Embryonic facial prominence (tissue), 1 donor: ENCODE measurements at regions not wholly inside any gene's neighbourhood (a gene's known extent, or its start where the extent isn't known, plus 50 kb on each side); places are given as distances from the start of the nearest gene placed in this dataset.
"Not testable (repeated sequence)": the region's sequence is repeated elsewhere in the genome, so short reads cannot be mapped to it uniquely, and the experiment has no call there.

Experiments used
- DNase-seq: peaks from one replicate; pipeline ENCODE4 v3.0.0-alpha.2; 2016; ENCODE audit errors: extremely low spot score

DNA sequence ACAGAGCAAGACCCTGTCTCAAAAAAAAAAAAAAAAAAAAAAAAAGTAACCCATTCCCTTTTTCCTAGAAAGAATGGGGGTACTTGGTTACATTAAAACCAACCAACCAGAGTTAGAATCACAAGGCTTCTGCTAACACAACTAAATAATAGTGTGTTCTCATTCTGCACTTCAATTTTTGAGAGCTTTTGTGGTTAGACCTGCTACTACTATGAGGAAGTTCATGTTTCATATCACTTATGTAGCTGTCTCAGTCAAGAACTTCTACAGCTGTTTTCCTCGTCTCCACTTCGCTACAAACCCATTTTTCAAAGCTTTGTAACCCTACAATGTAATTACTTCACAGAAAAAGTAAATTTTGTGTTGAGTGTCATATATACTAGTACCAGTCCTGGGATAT lies 58.3 kb downstream of the PDHA2 start:
- no peak for DNase-seq

DNA sequence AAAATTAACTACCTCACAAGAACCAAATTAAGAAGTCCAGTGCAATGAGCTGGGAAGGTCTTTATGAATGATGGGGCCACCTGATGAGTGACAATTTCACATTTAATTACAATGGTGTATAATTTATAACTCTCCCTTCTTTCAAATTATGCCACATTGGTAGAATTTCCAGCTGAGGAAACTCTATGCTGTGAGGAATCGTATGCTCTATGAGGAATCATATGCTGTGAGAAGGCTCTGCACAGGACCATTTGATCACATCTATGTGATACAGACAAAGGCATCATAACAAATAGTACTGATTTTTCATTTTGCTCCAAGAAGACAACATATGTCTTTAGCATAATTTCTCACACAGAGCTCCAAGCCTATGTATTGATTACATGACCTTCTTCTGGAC lies 69.3 kb downstream of the PDHA2 start:
- DNase-seq, result no peak

DNA sequence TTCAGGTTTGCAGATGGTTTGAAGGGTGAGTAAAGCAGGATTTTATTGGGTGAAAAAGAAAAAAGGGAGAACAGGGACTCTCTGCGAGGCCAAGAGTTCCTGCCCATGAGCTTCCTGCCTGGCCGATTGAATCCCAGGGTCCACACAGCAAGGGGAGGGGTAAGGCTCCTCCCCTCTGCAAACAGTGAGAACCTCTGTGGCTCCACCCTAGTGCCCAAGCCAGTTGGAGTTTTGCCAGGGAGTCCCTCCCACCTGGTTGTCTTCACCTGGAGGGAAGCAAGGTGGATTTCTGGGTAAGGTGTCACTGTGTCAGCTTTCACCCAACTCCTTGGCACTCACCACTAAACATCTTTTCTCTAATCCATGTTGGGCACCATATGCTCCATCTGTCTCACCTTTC lies 70.9 kb downstream of the PDHA2 start:
- no peak for DNase-seq

DNA sequence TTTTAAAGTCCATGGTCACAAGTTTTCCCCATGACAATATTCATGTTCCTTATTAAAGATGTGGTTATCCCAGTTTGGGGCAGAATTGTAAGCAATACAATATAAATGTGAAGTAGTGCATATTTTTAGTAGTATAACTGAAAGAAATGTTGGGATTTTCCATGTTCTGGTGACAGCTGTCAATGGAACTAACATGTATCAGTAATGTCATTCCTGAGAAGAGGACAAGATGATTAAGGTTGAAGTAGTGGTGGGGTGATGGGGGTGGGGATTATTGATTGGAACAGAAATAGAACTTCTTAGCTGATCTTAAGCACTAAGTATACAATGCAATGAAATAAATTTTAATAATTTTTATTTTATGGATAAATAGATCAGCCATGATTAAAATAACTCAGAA lies 81.6 kb downstream of the PDHA2 start:
- DNase-seq, result no peak

DNA sequence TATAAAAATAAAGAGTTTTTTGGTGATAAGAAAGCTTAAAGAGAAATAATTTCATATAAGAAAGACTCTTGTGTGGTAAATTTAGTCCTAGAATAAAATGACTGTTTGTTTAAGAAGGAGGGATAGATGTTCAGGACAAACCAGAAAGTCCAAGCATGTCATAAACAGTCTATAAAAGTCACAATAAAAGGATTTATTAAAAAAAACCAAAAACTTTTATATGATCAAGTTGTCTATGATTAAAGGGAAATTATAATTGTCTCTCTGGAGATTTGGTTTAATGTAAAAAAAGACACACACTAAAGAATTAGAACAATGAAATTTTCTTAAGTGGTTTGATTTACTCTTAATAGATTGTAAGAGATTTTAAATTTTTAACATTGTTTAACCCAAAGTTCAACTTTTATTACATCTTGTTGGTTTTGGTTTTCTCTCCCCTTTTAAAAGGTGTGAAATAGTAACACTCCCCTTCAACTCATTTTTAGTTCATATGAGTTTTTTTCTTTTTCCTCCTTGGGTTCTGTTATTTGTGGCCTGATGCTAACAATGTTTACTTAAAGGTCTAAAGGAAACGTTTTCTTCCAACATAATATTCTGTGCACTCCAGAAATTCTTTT lies 89.7 kb downstream of the PDHA2 start:
- DNase-seq, result no peak

DNA sequence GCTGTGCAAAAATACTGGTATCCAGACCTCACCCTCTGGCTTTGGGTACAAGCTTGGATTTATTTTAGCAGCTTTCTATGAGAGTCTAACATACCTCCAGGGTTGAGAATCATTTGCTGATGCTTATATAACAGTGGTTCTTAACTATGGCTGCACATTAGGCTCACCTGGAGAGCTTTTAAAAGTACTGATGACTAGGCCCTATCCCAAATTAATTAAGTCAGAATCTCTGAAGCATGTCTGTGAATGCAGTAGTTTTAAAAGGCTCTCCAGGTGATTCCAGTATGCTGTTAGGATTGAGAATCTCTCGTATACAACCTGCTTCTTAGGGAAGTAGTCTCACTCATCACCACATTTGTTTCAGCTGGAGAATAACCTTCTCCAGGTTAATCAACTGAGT lies 99.2 kb downstream of the PDHA2 start:
- no peak for DNase-seq

DNA sequence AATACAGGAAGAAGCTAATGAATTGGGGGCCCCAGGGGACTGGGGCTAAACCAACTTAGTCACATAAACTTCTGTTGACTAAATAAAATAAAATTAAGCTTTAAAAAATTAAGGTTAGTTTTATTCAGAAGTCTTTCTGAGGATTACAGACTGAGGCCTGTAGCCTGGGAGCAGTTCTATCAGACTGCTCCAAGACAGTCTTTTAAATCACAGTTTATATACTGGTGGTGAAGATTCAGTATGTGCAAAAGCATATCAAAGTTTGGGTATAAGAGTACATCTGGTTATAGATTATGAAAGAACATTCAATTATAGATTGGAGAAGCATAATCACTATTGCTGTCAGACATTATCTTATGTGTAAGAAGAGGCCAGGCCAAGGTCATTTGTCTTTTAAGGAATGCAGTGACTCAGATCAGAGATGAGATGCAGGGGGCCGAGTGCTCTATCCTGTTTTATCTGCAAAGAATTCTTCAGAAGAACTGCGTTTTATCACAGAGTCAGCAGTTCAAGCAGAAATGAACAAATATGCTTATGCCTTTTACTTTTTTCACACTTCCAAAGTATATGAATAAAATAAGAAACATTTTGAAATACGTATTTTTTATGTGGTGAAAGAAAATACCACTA lies 109.4 kb downstream of the PDHA2 start:
- DNase-seq, result no peak

DNA sequence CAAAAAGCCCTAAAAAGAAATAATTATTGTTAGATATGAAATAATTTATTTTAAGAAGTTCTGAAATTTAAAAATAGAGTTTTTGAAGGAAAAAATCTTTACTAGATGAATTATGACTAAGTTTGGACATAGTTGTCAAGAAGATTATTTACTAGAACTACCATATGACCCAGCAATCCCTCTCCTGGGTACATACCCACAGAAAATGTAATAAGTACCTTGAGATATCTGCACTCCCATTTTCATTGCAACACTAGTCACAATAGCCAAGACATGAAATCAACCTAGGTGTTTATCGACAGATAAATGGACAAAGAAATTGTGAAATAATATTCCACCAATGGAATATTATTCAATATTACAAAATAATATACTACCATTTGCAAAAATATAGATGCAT lies 109.9 kb downstream of the PDHA2 start:
- DNase-seq, result no peak

DNA sequence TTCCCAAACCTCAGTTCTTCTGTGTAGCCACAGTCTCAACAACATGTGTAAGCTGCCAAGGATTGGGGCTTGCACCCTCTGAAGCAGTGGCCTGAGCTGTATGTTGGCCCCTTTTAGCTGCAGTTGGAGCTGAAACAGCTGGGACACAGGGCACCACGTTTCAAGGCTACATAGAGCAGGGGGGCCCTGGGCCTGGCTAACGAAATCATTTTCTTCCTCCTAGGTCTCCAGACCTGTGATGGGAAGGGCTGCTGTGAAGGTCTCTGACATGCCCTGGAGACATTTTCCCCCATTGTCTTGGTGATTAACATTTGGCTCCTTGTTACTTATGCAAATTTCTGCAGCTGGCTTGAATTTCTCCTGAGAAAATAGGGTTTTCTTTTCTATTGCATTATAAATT lies 112.6 kb downstream of the PDHA2 start:
- DNase-seq, result not testable (repeated sequence)

DNA sequence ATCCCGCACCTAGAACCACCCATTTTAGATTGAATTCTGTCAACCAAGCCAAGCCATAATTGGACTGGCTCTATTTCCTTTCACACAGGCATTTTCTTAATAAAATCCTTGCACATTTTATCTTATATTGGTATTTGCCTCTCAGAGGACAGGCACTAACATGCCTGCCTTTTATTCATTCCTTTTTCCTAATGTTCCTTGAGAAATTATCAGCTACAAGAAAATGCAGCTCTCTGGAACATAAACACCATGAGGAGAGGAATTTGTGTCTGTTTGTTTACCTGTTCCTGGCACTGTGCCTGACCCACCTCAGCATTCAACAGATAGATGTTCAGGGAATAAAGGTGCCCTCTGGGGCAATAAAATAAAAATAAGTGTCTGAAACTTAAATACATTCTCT lies 116.2 kb downstream of the PDHA2 start:
- DNase-seq, result no peak

DNA sequence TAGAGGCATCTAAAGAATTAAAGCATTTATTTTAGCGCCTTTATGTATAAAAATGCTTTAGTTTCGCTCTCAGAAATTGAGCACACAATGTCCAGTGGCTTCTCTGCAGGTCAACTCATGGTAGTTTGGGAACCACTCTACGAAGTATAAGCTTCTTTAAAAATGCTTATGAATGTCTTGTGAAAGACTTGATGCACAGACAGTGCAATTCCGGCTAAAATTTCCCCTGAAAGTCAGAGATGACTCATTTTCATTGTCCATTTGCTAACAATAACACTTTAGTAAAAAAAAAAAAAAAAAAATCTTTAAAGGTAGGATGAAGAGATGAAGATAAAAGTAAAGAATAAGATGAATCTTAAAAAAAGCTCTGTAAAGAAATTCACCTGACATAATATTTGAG lies 117.2 kb downstream of the PDHA2 start:
- no peak for DNase-seq

DNA sequence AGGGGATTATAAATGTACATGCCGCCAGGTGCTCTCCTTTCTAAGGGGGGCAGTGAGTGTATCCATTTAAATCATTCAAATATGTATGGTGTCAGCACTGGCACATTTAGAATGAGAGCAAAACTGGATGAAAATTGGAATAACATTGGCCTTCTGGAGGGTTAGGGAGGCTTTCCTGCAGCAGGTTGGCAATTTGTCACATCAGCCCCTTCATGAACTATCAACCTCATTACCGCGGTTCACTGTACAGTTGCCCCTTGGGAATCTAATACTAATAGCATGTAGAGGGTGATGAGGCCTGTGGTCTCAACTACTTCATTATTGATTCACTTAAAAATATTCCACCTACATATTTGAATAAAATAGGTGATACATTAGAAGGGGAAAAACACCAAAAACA lies 117.9 kb downstream of the PDHA2 start:
- DNase-seq, result no peak

DNA sequence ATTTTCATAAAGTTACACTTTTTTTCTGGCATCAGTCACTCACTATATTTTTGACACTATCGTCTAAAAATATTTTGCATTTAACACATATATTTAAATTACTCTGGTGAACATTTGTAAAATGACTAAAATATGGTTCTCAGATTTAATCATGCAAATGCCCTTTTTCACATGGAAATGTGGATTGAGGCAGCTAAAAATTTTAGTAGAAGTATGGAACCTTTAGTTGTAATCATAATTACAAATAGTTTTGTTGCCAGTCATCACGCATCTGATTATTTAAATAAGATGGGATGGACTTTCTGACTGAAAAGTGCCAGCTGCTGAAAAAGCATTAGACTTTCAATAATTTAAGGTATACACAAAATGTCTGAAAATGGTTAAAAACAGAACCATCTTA lies 119.3 kb downstream of the PDHA2 start:
- DNase-seq, result no peak

DNA sequence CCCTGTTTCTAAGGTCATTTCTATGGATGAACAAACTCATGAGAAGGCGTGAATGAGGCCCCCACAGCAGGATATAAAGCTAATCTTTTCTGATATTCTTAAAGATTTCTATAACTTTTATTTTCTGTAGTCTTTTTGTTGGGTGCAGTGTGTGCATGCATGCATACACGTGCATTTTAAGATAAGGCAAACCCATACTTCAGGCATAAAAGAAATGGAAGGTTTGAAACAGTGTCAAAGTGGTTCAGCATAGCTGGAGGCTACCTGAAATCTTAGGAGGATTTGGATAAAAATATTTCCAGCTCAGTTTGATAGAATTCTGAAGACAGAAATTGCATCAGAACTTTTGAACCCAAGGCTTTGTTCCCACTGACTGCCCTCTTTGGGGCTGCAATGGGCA lies 119.7 kb downstream of the PDHA2 start:
- no peak for DNase-seq

DNA sequence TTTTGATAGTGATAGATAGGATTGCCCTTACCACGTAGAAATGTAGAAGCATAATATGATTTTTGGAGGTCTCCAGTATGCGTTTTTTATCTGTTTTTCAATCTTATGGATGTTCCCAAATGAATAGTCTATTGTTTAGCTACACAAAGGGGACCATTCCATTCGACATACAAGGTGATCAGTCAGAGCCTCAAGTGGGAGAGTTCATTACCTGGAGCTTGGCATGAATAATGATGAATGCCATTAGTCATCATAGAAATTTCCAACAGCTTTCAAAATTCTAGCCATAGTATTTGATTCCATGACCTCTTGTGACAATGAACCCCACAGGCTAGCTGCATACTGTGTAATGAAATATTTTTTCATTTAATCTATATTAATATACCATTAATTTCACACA lies 123.6 kb downstream of the PDHA2 start:
- no peak for DNase-seq

DNA sequence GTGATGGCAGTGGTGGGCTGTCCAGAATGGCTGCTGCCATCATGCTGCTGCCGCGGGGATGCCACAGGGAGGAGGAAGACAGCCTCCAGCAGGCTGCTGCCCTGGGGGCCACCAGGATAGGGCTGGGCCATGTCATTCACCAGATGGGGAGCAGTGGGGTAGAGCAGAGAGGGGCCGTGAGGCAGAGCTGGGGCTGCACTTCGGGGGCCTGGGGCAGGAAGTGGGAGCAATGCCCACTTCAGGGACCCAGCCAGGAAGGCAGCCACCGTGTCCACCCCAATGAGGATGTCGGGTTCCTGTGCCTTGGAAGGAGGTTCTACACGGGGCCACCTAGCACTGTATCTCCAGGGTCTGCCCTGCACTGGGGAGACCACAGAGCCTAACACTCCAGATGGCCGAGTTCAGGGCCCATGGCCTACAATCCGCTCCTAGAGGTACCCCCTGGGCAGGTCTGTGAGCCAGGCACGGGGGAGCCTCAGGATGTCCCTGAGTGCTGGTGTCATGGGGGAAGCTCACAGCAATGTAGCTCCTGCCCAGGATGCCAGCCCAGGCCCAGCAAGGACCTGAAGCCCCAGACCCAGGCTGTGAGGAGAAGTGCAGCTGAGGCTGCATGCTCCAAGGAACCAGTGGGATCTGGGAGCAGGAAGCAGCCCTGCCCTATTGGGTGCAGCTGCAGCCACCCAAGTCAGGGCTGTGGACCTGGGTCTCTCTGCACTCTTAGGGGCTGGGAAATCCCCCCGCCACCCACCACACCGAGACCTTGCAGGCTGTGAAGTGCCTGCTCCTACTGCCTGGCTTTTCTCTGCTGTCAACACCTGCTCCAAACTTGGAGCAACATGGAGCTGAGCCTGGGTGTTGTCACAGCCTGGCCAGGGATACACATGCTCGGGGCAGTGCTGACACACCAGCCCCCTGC lies 140.3 kb downstream of the PDHA2 start:
- DNase-seq, result no peak

DNA sequence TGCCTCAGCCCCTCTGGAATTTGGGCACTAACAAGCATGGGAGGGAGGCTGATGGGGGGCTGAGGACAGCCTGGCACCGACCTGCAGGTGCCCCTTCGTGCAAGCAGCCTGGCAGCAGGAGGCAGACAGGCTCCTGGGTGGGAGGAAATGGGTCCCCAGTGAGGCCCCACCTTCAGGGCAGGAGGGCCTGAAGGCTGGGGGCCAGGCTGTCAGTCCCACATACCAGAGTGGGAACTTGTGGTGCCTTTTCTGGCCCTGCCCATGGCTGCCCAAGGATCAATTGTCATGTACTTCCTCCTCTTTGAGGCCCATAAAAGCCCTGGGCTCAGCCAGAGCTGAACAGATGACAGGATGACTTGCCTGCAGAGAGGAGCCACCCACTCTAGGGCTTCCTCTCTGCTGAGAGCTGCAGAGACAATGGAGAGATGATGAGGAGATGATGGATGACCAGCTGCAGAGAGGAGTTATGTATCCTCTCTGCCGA lies 141.0 kb downstream of the PDHA2 start:
- no peak for DNase-seq

DNA sequence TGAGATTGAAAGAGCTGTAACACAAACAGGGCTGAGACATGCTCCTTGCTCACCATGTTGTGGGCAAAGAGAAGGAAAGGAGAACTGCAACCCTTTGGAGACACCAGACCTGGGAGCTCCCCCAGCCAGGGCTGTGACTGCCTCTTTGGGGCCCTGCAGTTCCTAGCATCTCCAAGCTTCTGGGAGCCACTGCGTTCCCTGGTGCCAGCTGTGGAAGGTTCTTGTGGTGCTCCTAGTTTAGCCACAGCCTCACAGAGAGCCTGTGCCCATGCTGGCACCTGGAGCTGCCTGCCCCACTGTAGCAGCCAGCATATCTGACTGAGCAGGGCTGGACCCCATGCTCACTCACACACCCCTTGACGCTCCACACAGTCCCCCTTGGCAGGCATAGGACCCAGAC lies 141.7 kb downstream of the PDHA2 start:
- no peak for DNase-seq

DNA sequence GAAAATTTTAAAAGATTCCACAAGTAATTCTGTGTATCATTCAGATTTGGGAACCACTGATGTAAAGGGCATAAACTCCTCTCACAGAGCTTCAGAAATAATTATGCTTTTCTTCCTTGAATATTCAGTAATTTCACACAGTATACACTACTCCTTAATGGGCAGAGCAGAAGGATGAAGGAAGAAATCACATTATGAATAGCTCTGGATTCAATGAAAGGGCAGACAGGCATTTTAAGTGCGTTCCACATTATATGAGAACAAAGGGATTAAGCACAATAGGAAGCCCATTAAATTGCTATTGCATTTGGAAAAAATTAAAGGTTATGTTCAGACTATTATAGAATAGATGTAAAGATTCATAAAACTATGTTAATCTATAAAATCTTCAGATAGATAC lies 142.6 kb downstream of the PDHA2 start:
- DNase-seq, result no peak

DNA sequence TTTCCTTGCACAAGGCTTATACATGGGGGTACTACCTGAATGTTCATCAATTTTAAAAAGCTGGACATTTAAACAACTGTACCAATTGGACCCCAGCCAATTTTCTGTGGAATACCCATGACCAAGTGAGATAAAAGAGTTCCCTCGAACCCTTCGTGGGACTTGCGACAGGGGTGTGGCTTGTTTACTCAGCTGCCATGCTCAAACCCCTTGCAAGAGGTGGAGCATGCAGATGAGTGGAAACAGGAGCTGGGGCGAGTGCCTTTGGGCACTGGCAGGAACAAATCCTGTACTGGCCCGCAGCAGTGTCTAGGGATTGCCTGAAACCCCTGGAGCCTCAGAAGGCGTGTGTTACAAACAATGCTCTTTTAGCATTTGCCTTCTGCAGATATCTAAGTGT lies 144.2 kb downstream of the PDHA2 start:
- DNase-seq, result no peak

DNA sequence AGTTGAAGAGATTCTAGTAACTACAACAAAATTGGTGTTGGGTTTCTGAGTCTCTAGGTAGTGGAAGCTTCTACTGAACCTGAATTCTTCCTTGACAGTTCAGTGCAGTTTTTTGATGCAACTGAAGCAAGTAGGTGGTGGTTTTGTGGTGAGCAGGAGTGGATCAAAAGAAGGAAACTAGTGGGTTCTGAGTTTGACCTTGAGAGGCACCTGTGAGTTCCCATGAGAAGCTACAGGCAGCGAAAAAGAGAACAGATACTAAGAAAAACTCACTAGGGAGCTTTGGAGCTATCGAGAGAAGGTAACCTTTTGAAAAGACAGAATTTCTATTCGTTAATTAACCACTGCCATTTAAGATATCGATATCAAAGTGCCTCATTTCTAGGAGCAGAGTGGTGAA lies 145.2 kb downstream of the PDHA2 start:
- DNase-seq, result no peak

DNA sequence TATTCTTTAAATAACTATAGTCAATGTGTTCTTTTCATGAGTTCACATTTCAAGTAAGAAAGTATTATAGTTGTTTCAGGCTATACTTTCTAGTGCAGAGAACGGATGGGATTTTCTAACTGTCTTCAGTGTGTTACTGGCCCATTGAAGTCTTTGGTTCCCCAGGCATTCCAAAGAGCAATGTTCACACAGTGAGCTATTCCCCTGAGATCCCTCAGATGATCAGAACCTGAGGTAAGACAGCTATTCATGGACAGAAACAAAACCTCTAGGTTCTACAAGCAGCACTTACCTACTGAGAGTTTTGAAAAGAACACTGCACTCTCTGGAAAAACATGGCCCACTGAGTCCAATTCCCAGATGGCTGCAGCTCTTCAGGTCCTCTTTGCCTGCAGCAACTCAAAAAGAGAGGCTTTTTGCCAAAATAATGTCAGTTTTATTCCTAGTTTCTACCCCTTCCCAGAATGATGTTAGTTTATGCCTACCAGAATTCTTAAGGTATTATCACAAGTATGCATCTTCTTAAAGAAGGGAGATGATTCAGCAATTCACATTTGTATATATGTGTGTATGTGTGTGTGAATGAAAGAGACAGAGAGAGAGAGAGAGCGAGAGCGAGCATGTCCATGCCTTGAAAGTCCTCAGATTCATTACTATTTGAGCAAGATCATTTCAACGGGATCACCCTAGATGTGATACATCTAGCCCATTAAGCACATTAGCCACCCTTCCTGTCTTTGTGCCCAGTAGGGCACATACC lies 146.1 kb downstream of the PDHA2 start:
- DNase-seq, result no peak
